Activated CD8-positive, alpha-beta T cell treated with anti-CD3 and anti-CD28 coated beads, Interleukin-2, amount 10 ng/mL, durations not matched to agents 7 days and 5 days (primary cell): ENCODE measurements at regions not wholly inside any gene's neighbourhood (a gene's known extent, or its start where the extent isn't known, plus 50 kb on each side); places are given as distances from the start of the nearest gene placed in this dataset.

Experiments
- ATAC-seq: fragments of 150-1000 bp; cut with Tn5 transposase; one replicate; pipeline ENCODE4 v1.10.0; 2021; ENCODE audit warnings: moderate library complexity
- CTCF ChIA-PET: fragments of 350-600 bp; sonication (Branson Sonifier 250); formaldehyde crosslinking; loops from one replicate; lab custom pipeline; 2021; ENCODE audit warnings: antibody characterized with exemption; lab: Charles Lee
- POLR2A ChIA-PET: fragments of 350-600 bp; sonication (Branson Sonifier 250); formaldehyde crosslinking; loops from one replicate; lab custom pipeline; 2021; ENCODE audit warnings: antibody characterized with exemption; lab: Charles Lee
- DNase-seq: peaks from one replicate; pipeline ENCODE4 v3.0.0-alpha.2; 2020
- H3K27ac Mint-ChIP-seq: one replicate; pipeline ENCODE4 v1.8.0; 2021; ENCODE audit warnings: mild to moderate bottlenecking, mixed read lengths
- H3K27me3 Mint-ChIP-seq: one replicate; pipeline ENCODE4 v1.8.0; 2021; ENCODE audit warnings: low read depth, mixed read lengths
- H3K36me3 Mint-ChIP-seq: one replicate; pipeline ENCODE4 v1.8.0; 2021; ENCODE audit warnings: low read depth, mixed read lengths
- H3K4me1 Mint-ChIP-seq: one replicate; pipeline ENCODE4 v1.8.0; 2021; ENCODE audit warnings: low read depth, mixed read lengths
- H3K4me3 Mint-ChIP-seq: one replicate; pipeline ENCODE4 v1.8.0; 2021; ENCODE audit warnings: mild to moderate bottlenecking, mixed read lengths
- H3K9me3 Mint-ChIP-seq: one replicate; pipeline ENCODE4 v1.8.0; 2022; ENCODE audit warnings: mixed read lengths; ENCODE audit not compliant: insufficient read depth

DNA sequence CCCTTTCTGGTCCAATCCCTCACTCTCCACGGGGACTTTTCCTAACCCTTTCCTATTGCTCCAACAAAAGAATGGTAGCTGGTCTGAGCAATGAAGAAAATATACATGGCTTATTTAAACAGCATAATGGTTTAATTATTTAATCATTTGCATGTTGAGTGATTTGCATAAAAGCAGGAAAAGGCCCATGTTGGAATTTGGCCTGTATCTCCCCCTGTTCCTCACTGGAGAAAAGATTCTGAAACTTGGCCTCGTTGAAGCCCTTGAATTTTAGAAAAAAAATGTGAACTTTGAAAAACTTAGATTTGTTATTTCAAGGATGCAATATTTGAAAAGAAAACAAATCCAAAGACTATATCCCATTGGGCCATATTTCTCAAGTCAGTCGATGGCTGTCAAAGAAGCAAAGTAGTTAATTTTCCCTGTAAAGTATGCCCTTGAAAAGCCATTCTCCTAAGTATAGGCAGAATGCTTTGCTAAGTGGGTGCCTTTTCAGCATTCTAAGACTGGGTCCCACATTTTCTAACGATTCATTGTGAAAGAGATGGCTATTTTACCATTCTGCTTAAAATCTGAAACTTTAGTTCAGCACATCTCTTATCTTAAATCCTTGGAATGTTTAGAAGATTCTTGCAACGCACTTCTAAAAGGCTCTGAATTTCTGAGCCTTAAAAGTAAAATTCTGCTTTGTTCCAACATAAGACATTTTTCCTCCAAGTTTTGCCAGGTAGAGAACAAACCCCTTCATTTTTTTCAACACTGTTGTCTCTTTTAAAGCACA, 428.8 kb downstream of the ARHGEF28 start:
- Mint-ChIP-seq H3K27me3 (no peaks in the 10 kb centered on the region), H3K9me3 (no peaks in the 10 kb centered on the region)
- POLR2A ChIA-PET: no interaction called here

DNA sequence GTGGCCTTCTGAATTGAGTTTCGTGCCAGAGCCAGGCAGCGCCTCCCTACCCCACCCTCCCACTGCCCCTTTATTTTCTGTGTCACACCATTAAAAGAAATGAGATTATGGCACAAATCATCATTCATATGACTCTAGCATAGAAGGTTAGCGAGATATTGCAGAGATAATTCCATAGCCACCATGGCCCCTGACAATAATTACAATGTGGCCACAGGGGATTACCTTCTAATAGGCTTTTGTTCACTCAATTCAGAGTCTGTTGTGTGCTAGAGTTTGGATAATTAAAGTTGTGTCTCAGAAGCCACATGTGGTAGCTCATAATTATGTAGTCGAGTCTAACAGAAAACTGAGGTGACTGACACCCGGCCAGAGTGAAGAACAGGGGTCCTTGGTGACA, 428.1 kb downstream of the ARHGEF28 start:
- no peak for ATAC-seq
- no peak for DNase-seq
- CTCF ChIA-PET: no interaction called here
- H3K36me3 Mint-ChIP-seq: no peaks in the 10 kb centered on the region
- H3K4me3 Mint-ChIP-seq: no peak overlapping the region
- POLR2A ChIA-PET: no interaction called here
- H3K27me3 Mint-ChIP-seq: no peaks in the 10 kb centered on the region
- H3K9me3 Mint-ChIP-seq: no peaks in the 10 kb centered on the region
- H3K4me1 Mint-ChIP-seq: no peaks in the 10 kb centered on the region
- no peak overlapping the region for H3K27ac Mint-ChIP-seq

More for the DNA sequence above, 428.8 kb downstream of the ARHGEF28 start:
- no peak for ATAC-seq
- Mint-ChIP-seq H3K27ac (no peak overlapping the region), H3K4me3 (no peak overlapping the region), H3K4me1 (no peaks in the 10 kb centered on the region), H3K36me3 (no peaks in the 10 kb centered on the region)
- CTCF ChIA-PET: no interaction called here
- DNase-seq: no peak

DNA sequence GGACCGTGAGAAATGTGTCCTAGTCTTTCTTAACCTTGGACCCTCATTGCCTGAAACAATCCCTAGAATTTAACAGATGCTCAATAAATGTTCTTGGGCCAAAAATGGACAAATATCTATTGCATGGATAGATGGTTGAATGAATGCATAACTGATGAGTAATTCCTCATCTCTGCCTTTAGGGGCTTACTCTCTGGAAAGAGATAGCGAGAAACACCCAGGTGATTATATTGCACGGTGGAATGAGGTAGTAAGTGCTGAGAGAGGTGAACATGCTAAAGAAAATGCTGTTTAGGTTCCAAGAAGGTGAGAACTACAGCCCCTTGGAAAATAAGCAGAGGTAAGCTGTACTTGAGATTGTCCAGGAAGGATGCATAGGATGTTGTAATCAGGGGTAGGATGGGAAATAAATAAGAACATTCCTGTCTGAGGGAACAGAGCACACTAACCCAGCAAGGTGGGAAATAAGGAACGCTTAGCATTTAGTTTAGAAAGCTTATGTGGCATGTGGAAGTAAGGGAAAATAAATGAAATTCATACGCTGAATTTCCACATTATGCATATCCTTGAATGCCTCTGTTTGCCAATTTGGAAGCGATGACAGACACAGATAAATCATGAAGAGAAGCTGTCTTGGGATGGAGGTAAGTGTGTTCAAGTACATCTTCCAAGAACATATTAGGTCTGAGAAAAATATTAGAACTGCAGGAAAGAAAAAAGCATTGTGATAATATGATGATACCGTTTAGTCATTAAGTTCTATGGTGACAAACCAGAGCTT, 426.6 kb downstream of the ARHGEF28 start:
- ATAC-seq (no peak), DNase-seq (no peak)
- Mint-ChIP-seq H3K4me3 (no peak overlapping the region), H3K36me3 (no peaks in the 10 kb centered on the region), H3K27me3 (peaks cover 2% of the 10 kb centered on the region), H3K9me3 (no peaks in the 10 kb centered on the region), H3K4me1 (no peaks in the 10 kb centered on the region), H3K27ac (no peak overlapping the region)
- ChIA-PET CTCF (no interaction called here), POLR2A (no interaction called here)

DNA sequence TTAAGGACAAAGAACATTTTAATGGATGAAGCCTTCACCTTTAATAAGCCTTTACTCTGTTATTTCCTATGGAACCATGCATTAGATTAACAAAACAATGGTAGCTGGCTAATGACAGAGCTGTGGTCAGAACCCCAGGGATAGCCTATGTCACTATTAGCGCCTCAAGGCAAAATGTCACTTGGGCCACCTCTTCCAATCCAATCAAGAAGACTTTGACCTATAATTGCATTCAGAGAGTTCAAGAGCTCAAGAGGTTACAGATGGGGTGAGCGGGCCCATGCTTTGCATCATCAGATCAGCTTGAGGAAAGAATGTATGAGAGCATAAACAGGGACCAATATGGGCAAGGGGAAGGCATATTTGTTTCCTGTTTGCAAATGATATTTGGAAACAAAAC, 425.1 kb downstream of the ARHGEF28 start:
- ATAC-seq (no peak), DNase-seq (no peak)
- no peaks in the 10 kb centered on the region for H3K9me3 Mint-ChIP-seq
- no peaks in the 10 kb centered on the region for H3K4me1 Mint-ChIP-seq
- ChIA-PET POLR2A (no interaction called here), CTCF (interaction anchor here (1.1 kb wide), 1 partner anchor 56 kb away, joined by 3 read pairs; no protein-coding TSS in a partner anchor)
- H3K36me3 Mint-ChIP-seq: no peaks in the 10 kb centered on the region
- H3K27ac Mint-ChIP-seq: no peak overlapping the region
- H3K27me3 Mint-ChIP-seq: peaks cover 2% of the 10 kb centered on the region
- no peak overlapping the region for H3K4me3 Mint-ChIP-seq

DNA sequence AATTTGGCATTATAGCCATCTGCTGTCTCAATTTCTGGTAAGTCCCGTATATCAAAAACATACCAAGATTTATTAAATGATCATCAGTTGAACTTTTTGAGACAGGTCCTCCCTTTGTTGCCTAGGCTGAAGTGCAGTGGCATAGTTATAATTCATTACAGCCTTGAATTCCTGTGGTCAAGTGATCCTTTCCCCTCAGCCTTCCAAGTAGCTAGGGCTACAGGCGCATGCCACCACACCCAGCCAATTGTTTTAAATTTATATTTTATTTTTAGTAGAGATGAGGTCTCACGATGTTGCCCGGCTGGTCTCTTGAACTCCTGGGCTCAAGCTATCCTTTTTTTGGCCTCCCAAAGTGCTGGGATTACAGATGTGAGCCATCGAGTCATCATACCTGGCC, 418.9 kb downstream of the ARHGEF28 start:
- Mint-ChIP-seq H3K27me3 (peaks cover 8% of the 10 kb centered on the region), H3K9me3 (no peaks in the 10 kb centered on the region), H3K27ac (no peak overlapping the region), H3K4me3 (no peak overlapping the region), H3K4me1 (no peaks in the 10 kb centered on the region), H3K36me3 (no peaks in the 10 kb centered on the region)
- ChIA-PET POLR2A (no interaction called here), CTCF (no interaction called here)
- no peak for DNase-seq
- no peak for ATAC-seq

DNA sequence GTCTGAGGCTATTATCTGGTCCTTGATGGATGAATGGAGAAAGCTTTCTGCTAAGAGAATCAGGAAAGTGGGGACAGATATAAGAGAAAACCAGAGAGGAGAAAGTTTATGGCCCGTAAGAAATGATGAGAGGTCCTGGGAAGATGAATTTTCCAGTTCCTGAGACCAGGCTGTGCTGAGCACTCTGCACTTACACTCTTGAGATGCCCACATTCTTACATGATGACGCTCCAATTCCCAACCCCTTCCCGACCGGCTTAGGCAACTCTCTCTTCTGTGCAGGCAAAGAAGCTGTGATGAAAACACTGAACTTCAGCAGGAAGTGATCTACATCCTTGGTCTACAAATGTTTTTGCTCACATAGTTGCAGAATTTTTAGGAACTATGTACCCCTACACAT, 417.0 kb downstream of the ARHGEF28 start:
- H3K27ac Mint-ChIP-seq: no peak overlapping the region
- DNase-seq (no peak), ATAC-seq (no peak)
- ChIA-PET CTCF (no interaction called here), POLR2A (no interaction called here)
- no peaks in the 10 kb centered on the region for H3K9me3 Mint-ChIP-seq
- H3K27me3 Mint-ChIP-seq: peaks cover 7% of the 10 kb centered on the region
- no peaks in the 10 kb centered on the region for H3K36me3 Mint-ChIP-seq
- no peaks in the 10 kb centered on the region for H3K4me1 Mint-ChIP-seq
- no peak overlapping the region for H3K4me3 Mint-ChIP-seq

DNA sequence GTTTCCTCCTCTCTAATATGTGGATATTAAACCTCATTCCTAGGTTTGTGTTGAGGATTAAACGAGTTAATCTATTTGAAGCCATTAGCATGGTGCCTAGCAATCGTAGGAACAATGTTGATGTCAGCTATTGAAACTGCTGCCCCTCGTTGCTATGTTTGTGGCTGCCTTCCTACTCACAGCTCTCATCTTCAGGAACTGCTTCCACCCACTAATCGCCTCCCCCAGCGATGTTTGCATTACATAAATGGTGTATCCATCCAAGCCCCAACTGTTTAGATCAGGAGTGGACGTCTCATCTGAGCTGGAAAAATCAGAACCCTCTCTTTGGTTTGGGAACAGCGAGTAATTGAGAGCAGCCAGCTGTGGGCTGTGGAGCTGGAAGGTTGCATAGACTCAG, 416.6 kb downstream of the ARHGEF28 start:
- Mint-ChIP-seq H3K27me3 (peaks cover 7% of the 10 kb centered on the region), H3K9me3 (no peaks in the 10 kb centered on the region), H3K4me3 (no peak overlapping the region), H3K4me1 (no peaks in the 10 kb centered on the region), H3K36me3 (no peaks in the 10 kb centered on the region), H3K27ac (no peak overlapping the region)
- CTCF ChIA-PET: no interaction called here
- no peak for DNase-seq
- ATAC-seq: no peak
- POLR2A ChIA-PET: no interaction called here

DNA sequence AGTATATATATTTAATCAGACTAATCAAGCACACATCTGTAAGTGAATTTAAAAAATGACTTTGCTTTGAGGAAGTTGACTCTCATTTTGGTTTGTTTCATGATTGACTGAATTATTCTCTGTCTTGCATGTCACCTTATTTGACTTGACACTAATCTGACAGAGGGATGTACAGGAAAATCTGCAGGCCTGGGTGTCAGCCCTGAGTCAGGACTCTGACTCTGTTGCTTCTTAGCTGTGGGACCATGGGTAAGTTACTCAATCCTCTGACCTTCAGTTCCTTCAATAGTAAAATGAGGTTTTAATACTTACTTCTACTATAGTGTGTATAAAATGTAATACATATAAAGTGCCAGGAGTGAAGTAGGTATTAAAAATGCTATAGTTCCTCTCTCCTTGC, 415.9 kb downstream of the ARHGEF28 start:
- peaks cover 7% of the 10 kb centered on the region for H3K27me3 Mint-ChIP-seq
- no peak overlapping the region for H3K4me3 Mint-ChIP-seq
- no peaks in the 10 kb centered on the region for H3K4me1 Mint-ChIP-seq
- ChIA-PET CTCF (no interaction called here), POLR2A (no interaction called here)
- ATAC-seq: no peak
- no peaks in the 10 kb centered on the region for H3K9me3 Mint-ChIP-seq
- H3K36me3 Mint-ChIP-seq: no peaks in the 10 kb centered on the region
- H3K27ac Mint-ChIP-seq: no peak overlapping the region
- DNase-seq: no peak

DNA sequence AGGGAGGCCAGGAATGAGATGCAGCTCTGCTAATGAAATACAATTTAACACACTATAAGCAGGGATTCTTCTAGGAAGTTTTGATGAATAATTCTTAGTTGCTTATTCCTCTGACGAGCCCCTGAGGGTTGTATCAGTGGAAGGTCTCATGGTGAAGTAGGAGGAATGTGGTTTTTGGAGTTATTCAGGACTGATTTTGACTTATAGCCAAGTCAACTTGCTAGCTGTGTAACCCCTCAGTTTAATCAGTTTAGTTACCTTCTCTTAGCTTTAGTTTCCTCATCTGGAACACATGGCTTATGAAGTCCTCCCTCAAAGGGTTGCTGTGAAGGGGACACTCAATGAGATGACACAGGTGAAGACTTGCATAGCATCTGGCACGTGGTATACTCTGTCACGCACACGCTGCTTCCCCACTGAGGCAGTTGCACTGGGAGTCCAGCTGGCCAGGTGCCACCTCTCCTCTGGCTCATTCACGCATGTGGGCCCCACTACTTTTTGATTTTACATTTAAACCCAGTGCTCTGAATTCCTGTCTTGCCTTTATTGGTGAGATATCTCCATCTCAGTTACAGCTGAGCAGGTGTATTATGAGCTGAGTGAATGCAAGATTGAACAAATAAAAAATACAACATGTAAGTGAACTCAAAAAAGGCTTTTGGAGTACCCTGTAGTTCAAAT, 415.0 kb downstream of the ARHGEF28 start:
- Mint-ChIP-seq H3K4me3 (no peak overlapping the region), H3K36me3 (no peaks in the 10 kb centered on the region), H3K9me3 (no peaks in the 10 kb centered on the region), H3K27ac (no peak overlapping the region), H3K27me3 (peaks cover 7% of the 10 kb centered on the region), H3K4me1 (no peaks in the 10 kb centered on the region)
- POLR2A ChIA-PET: no interaction called here
- DNase-seq (no peak), ATAC-seq (no peak)
- CTCF ChIA-PET: no interaction called here

DNA sequence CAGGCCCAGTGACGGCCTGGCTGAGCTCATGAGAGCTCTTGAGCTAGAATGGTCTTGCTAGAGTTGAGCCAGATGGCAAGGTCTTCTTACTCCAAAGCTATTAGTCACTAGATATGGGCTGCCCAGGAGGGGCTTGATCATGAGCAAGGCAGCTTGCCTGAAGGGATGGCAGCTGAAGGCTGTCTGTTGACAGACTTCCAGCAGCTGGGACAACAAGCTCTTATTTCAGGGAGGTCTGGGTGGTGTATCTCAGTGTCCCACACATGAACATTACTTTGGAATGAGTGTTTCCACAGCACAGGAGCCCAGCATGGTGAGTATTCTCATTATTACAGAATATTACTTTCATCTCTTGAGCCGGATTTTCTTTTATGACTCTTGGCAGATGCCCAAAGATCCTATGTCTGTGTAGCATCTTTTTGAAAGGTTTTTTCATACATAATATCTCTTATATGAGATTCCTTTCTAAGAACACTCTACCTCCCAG, 414.1 kb downstream of the ARHGEF28 start:
- Mint-ChIP-seq H3K27me3 (peaks cover 7% of the 10 kb centered on the region), H3K36me3 (no peaks in the 10 kb centered on the region), H3K4me1 (no peaks in the 10 kb centered on the region), H3K27ac (no peak overlapping the region), H3K9me3 (no peaks in the 10 kb centered on the region), H3K4me3 (no peak overlapping the region)
- ATAC-seq (no peak), DNase-seq (no peak)
- ChIA-PET CTCF (no interaction called here), POLR2A (no interaction called here)

DNA sequence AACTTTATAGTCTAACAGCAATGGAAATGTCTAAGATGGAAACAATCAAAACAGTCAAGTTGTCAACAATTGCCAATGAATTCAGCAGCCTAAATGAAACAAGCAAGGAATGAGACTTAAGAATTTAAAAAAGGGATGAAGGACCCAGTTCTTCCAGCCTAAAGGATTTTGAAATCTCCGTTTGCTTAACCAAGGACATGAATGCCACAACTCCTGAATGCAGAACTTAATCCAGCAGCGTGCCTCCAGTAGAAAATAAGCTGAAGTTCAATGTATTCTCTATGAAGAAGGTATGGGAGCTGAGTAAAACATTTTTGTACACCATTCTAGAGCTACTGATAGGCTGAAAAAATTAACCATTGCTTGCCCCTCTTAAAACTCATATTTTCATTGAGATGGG, 411.3 kb downstream of the ARHGEF28 start:
- H3K27ac Mint-ChIP-seq: no peak overlapping the region
- ATAC-seq (no peak), DNase-seq (no peak)
- POLR2A ChIA-PET: no interaction called here
- no peaks in the 10 kb centered on the region for H3K36me3 Mint-ChIP-seq
- no peak overlapping the region for H3K4me3 Mint-ChIP-seq
- CTCF ChIA-PET: interaction anchor here (1.2 kb wide), 1 partner anchor 52 kb away, joined by 3 read pairs; no protein-coding TSS in a partner anchor
- no peaks in the 10 kb centered on the region for H3K9me3 Mint-ChIP-seq
- H3K4me1 Mint-ChIP-seq: no peaks in the 10 kb centered on the region
- H3K27me3 Mint-ChIP-seq: no peaks in the 10 kb centered on the region

DNA sequence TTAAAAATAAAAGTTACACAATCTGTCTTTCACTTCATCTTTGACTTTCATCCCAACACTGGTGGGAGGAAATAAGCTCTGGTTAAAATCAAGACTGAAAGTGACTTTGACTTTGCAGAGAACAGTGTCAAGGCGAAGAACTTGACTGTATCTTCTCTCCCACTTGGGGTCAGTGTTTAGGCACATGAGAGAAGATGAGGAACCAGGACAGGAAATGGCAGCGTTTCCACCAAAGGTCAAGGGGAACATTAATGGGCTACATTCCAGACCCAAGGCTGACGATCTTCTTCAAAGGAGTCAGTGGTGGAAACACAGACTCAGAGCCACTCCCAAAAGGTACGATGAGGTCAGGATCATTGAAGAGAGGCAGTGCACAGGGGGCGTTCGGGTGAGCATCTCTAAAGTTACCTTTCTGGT, 409.5 kb downstream of the ARHGEF28 start:
- Mint-ChIP-seq H3K4me3 (no peak overlapping the region), H3K4me1 (no peaks in the 10 kb centered on the region), H3K27ac (no peak overlapping the region), H3K36me3 (no peaks in the 10 kb centered on the region), H3K27me3 (no peaks in the 10 kb centered on the region), H3K9me3 (no peaks in the 10 kb centered on the region)
- no peak for DNase-seq
- ChIA-PET POLR2A (no interaction called here), CTCF (interaction anchor here (1.0 kb wide), 1 partner anchor 604 kb away, joined by 3 read pairs; no protein-coding TSS in a partner anchor)
- no peak for ATAC-seq
